HG02759 (cell line): ENCODE measurements at regions not wholly inside any gene's neighbourhood (a gene's known extent, or its start where the extent isn't known, plus 50 kb on each side); places are given as distances from the start of the nearest gene placed in this dataset.
"Not testable (repeated sequence)": the region's sequence is repeated elsewhere in the genome, so short reads cannot be mapped to it uniquely, and the experiment has no call there.

Experiments
- ATAC-seq: cut with Tn5 transposase; IDR thresholded peaks from one replicate; pipeline ENCODE4 v1.9.1; 2021; ENCODE audit warnings: mild to moderate bottlenecking, moderate library complexity; ENCODE audit not compliant: unreplicated experiment

DNA sequence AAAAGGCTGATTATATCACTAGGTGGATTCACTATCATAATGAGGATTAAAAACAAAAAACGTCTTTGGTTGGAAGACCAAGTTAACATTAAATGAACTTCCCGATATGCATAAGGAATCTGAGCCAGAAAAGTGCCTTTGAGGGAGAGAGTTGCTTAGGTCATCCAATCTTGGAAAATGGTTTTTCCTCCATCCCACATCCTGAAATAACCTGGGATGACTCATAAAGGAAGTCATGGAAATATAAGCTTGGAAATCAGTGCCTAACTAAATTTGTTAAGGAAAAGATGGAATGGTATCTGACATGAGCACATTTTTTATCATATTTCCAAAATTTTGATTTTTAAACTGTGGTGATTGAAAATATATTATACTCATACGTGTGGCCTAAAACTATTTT lies 66.0 kb downstream of the KBTBD8 start:
- ATAC-seq: no peak

DNA sequence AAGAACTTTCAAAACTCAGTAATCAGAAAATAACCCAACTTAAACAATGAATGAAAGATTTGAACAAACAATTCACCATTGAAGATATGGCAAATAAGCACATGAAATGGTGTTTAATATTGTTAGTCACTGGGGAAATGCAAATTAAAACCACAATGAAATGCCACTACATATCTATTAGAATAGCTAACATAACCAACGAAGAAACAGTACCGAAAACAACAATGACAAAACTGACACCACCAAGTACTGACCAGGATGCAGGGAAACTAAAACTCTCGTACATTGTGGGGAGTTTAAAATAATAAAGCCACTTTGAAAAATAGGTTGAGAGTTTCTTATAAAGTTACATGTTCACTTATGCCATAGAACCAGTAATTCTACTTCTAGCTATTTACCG lies 69.1 kb downstream of the KBTBD8 start:
- ATAC-seq: peak; percentile 78

DNA sequence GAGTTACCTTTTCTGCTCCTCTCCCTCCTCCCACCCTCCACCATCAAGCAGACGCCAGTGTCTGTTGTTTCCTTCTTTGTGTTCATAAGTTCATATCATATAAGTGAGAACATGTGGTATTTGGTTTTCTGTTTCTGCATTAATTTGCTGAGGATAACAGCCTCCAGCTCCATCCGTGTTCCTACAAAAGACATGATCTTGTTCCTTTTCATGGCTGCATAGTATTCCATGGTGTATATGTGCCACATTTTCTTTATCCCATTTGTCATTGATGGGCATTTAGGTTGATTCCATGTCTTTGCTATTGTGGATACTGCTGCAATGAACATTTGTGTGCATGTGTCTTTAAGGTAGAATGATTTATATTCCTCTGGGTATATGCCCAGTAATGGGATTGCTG lies 74.5 kb downstream of the KBTBD8 start:
- ATAC-seq: not testable (repeated sequence)

DNA sequence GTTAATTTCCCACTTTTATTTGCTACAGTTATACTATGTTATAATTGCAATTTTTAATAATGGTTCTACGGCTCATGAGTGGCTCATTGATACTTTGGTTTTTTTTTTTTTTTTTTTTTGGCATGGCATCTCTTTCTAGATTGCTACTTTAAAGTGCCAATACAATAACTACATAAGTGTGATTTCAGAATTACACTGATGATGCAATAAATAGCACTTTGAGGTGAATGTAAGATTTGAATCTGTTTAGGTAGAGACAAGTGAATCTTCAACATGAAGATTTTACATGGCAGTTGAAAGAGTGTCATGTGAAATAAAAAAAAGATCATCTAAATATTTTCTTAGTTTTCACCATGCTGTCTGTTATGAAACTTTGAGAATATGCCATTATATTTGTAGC lies 75.7 kb downstream of the KBTBD8 start:
- ATAC-seq: no peak

DNA sequence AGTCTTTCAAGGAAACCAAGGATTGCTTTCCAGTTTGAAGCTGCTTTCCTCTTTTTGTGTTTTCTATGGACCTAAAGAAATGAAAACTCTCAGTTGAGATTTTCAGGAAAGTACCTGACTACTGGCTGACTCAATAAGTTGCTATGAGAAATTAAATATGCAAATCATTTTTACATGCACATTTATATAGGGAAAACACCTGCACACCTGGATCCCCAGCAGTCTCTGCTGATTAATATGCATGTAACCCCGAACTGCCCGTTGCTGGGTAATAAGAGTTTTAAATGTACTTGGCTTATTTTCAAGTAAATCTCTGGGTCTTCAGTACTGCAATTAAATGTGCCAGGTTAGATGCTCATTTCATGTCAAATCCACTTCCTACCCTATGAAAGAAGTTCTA lies 77.2 kb downstream of the KBTBD8 start:
- ATAC-seq: no peak

DNA sequence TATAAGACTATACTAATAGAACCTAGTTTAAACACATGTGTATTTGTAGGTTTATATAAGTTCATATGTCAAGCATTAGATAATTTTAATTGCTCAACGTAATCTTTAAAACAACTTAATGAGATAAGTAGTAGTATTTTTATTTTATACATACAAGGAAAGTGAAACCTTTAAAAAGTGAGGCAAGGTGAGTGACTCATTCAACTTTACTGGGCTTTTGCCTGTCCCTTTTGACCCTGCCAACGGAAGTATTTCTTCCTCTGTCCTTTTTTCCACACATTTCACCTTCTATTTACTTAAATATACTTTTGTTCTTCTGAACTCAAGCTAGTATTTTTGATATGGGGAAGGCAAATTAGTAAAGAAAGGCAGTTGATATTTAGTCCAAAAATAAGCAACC lies 78.5 kb downstream of the KBTBD8 start:
- ATAC-seq: no peak

DNA sequence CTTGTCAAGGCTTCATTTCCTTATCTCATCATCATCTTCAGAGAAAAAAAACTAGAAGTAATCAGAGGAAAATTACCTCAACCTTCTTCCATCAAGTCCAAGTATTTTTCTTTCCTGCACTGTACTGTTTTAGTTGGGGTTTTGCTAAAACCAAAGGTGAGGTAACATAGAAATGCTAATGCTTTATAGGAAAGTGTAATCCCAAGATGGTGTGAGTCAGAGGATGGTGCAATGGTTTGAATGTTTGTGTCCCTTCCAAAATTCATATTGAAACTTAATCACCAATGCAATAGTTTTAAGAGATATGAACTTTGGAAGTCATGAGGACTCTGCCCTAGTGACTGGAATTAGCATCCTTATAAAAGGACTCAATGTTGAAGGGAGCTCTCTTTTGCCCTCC lies 79.5 kb downstream of the KBTBD8 start:
- ATAC-seq: no peak

DNA sequence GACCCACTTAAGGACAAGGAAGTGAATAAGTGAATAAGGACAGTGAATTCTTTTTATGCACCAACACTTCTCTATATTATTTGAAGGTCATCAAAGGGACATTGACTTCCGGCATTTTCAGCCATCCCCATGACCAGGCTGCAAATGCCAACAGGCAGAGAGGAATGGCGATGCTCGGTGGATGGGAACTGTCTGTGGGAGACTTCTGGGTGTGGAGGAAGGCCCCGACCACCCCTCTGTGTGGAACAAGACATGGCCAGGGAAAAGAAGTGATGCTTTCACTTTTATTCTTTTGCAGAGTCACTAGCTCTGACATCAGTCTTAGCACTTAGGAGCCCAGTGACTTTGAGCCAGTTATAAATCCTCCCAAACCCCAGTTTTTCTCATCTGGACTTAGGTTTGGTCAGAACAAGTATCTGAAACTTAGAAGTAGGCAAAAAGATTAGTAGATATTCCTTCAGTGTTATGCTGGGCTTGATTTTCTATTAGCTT lies 84.5 kb downstream of the KBTBD8 start:
- no peak for ATAC-seq

DNA sequence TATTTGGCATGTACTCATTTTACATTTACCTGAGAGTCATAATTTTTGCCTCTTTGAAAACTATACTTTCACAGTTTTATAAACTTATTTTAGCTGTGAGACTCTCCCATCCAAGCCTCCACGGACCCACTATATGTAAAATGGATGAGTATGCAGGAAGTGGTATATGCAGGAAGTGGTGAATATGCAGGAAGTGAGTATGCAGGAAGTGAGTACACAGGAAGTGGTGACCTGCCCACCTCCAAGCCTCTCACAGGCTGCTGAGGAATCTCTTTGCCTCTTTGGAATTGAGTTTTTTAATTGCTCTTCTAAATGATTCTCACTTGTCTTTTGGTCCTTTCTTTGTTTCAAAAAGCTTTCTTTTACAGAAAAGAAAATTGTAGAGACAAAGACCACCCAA lies 85.2 kb downstream of the KBTBD8 start:
- peak; percentile 89 for ATAC-seq

DNA sequence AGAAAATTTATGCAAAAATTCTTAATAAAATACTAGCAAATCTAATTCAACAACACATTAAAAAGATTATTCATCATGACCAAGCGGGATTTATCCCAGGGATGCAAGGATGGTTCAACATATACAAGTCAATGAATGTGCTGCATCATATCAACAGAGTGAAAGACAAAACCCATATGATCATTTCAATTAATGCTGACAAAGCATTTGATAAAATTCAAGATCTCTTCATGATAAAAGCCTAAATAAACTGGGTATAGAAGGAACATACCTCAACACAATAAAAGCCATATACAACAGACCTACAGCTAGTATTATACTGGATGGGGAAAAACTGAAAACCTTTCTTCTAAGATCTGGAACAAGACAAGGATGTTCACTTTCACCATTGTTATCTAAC lies 89.7 kb downstream of the KBTBD8 start:
- ATAC-seq: no peak

DNA sequence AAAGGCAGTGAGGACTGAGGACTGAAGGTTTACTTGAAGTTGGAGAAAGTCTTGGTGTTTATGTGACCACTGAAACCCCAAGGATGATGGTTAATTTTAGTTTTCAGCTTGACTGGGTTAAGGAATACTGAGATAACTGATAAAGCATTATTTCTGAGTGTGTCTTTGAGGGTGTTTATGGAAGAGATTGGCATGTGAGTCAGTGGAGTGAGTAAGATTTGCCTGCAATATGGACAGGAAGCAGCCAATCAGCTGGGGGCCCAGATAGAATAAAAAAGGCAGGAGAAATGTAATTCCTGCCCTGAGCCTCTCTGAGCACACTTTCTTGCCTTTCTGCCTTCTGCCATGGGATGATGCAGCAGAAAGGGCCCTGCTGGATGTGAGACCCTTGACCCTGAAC lies 92.4 kb downstream of the KBTBD8 start:
- no peak for ATAC-seq

DNA sequence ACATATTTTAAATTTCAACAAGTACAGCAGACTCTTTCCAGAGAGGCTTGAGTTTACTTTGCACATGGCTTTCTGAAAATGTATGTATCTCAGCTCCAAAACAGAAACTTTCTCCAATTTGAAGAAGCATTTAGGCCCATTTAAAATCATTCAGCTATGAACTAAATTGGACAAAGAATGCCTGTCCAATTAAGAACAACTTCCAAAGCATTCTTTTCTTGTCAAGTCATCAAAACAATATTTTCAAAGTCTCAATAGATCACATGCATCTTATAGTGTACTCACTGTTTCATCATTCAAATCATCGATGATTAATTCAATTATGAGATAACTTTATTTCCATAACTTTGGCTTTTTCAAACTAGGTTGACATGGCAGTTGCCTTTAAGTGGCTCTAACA lies 95.2 kb downstream of the KBTBD8 start:
- ATAC-seq: no peak

DNA sequence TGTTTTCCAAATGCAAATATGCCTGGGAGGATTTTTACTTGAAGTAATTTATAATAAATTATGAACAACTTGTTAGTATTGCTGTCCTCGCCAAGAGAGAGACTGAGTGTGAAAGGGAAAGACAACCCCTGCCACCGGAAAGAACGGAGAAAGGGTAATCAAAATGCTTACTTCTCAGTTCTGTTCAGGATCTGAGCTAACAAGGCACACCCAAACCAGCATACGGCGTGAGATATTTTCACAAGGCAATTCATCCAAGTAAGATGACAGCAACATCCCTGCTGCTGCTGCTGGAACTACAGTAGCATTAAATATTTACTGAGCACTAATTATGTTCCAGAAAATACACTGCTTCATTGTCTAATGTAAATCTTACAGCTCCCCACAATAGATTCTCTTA lies 96.1 kb downstream of the KBTBD8 start:
- ATAC-seq: no peak

DNA sequence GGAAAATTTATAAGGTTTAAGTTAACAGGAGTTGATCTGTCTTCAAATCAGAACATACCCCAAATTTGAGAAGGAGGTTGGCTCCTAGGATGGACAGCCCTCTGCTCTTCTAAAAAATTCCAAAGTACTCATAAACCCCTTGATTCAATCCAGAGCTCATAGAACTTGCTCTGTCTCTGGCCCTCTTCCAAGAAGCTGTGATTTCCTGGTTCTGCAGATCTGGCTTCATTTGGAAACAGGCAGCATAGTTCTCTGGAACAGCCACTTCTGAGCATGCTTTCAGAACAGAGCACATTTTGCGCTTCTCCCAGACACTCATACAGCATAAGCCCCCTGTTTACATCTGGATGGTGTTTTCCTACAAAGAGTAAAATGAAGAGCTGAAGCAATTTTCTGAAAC lies 96.7 kb downstream of the KBTBD8 start:
- ATAC-seq: no peak

DNA sequence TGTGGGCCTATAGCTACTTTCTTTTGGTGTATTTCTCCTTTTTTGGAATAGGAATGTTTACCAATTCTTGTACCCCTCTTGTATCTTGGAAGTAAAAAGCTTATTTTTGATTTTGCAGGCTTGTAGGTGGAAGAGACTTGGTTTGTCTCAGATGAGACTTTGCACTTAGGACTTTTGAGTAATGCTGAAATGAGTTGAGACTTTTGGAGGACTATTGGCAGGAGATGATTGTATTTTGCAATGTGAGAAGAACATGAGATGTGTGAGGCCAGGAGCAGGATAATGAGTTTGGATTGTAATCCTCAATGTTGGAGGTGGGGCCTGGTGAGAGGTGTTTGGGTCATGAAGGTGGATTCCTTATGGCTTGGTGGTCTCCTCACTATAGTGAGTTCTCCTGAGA lies 106.3 kb downstream of the KBTBD8 start:
- no peak for ATAC-seq

DNA sequence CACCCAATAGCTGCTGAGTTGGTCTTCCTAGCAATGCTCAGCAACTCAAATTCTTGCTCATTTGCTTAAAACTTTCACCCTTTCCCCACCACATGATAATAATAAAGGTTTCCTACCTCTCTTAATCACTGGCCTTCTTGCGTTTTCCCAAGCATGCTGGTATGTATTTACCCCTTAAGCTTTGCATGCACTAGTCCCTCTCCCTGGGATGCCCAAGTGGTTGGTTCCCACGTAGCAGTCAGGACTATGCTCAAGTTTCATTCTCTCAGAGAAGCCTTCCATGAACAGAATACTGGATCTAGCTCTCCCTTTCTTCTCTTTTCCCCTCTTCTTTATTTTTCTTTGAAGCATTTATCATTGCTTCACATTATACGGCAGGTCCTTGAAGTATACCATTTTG lies 108.8 kb downstream of the KBTBD8 start:
- ATAC-seq: no peak

DNA sequence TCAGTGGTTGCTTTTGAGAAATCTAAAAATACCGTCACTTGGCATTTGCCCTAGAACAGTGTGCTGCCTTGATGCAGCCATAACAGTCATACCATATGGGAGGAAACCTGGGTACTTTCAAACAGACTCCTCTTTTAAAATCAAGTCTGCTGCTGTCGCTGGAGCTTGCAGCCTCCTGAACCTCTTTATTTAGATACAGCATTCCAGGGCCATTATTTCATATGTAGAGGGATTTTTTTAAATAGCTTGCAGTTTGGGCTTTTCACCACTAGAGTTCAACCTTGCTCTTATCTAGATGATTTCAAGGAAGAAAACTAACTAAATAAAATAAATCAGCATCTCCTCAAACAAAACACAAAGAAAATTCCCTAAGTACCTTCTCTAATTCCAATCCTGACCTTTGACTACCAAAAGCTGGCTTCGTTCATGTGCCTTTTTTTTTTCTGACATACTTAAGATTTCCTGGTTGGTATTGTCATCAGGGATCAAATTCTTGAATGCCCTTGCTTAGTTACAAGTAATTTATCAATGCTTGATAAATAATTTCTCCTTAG lies 111.6 kb downstream of the KBTBD8 start:
- no peak for ATAC-seq

DNA sequence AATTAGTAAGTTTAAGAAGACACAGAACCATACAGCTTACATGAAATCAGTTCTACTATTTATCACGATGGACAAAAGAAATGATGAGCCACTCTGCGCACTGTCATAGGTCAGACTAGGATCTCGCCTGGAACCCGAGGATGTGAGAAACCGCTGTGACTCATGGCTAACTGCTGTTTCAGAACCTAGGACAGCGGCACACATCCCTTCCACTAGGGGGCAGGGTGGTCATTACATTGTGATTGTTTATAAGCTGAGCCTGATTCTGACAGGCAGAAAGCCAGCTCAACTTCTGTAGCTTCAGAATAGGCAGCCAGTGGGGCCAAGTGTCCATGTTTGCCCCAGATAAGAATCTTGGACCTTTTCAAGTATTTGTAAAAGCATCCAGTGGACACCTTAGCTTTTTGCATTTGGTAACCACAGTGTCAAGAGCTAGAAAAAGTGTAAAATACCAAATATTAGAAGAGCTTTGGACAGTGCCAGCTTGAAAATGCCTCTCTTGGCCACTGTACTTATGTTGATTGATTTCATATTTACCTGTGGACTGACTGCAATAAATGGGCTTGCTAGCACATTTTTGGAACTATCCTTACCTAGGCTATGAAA lies 115.8 kb downstream of the KBTBD8 start:
- ATAC-seq: peak; percentile 97

DNA sequence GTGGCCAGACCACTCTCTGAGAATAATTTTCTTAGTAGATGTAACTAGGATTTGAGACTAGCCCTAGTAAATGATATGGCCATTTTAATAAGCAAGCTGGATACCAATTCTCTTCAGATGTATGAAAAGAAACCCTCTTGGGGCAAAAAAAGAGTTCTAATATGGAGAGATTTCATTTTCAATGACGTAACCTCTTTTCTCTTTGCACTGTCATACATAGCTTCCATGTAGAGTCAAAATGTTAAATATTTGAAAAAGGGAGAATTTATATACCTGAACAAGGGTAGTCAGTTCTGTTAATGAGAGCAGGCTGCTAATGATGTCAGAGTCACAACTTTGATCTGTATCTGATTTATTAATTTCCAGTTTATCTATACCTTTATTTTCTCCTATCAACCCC lies 120.0 kb downstream of the KBTBD8 start:
- no peak for ATAC-seq

DNA sequence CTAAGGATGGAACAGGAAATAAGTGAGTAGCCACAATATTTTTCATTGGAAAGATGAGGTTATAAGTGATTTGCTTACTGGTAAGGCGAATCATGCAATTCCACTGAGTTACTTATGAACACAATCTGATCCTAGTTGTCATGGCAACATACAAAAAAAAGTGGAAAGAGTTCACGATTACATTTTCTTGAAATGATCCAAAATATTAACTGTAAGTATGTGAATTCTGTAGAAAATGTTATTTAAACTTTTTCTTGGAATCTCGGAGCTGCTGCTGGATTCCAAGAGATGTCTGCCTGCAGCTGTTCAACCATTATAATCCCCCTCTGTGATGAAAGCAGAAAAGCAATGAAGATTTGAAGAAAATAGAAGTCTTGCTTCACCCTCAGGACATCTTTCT lies 120.5 kb downstream of the KBTBD8 start:
- no peak for ATAC-seq

DNA sequence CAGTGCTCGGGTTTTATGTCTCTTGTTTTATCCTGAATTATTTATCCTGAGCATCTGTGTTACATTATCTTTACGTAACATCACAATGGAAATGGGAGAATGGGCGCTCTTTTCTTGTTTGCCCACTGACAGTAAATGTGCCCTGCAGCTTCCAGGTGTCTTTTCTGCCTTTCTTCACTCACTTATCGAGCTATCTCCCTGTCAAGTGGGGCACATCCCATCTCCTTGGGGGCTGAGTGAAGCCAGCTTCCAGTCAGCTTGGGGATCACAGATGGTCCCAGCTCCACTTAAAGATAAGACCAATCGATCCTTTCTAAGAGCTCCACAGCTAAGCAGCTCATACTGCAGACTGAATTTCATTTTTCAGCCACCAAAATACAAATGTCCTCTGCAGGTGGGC lies 125.8 kb downstream of the KBTBD8 start:
- no peak for ATAC-seq

DNA sequence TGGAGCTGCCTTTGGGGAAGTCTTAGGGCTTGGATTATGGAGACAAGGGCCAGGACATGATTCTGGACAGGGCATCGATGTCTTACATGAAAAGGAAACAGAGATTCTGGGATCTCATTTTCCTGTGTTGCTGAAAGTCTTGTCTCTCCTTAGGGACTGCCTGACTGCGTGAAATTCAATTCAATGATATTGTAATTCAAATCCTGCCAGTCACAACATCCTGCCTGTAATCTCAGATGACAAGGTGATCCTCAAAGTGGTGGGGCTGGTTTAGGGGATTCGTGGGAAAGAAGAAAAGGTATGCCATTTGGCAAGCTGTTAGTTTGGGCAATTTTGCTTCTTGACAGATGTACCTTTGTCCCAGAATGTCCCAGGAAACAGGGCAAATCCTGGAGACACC lies 129.1 kb downstream of the KBTBD8 start:
- ATAC-seq: no peak

DNA sequence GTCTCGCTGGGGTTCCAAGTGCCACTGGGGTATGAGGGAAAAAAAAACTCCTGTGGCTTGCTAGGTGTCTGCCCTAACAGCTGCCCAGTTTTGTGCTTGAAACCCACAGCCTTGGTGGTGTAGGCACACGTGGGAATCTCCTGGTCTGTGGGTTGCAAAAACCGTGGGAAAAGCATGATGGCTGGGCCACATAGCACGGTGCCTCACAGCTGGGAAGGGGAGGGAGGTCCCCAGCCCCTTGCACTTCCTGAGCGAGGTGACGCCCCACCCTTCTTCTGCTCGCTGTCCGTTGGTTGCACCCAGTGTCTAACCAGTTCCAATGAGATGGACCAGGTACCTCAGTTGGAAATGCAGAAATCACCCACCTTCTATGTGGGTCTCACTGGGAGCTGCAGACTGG lies 144.3 kb downstream of the KBTBD8 start:
- no peak for ATAC-seq
